ENCODE measurements at regions not wholly inside any gene's neighbourhood (a gene's known extent, or its start where the extent isn't known, plus 50 kb on each side); places are given as distances from the start of the nearest gene placed in this dataset.
"Not testable (repeated sequence)": the region's sequence is repeated elsewhere in the genome, so short reads cannot be mapped to it uniquely, and the experiment has no call there.

GRCh38 chr4:66506985-66507384, 836.7 kb upstream of the EPHA5 start:
- no peak for DNase-seq

GRCh38 chr4:66501997-66502396, 831.7 kb upstream of the EPHA5 start:
- DNase-seq, result no peak

- DNase-seq, result no peak
These were observed 820.4 kb upstream of the EPHA5 start for GRCh38 chr4:66490729-66491128.

GRCh38 chr4:66489783-66490452, 819.6 kb upstream of the EPHA5 start:
- DNase-seq, result peak in 1 of 2 experiments; percentile 17

- DNase-seq, result no peak
These were observed 819.1 kb upstream of the EPHA5 start for GRCh38 chr4:66489370-66489769.

GRCh38 chr4:66486068-66486467, 815.8 kb upstream of the EPHA5 start:
- DNase-seq, result no peak

- no peak for DNase-seq
These were observed 811.9 kb upstream of the EPHA5 start for GRCh38 chr4:66482186-66482585.

- no peak for DNase-seq
These were observed 805.3 kb upstream of the EPHA5 start for GRCh38 chr4:66475596-66475995.

GRCh38 chr4:66465111-66465510, 794.8 kb upstream of the EPHA5 start:
- DNase-seq, result no peak

GRCh38 chr4:66462890-66463289, 792.6 kb upstream of the EPHA5 start:
- not testable (repeated sequence) for DNase-seq

- DNase-seq, result no peak
These were observed 781.5 kb upstream of the EPHA5 start for GRCh38 chr4:66451741-66452140.

GRCh38 chr4:66443008-66443407, 772.7 kb upstream of the EPHA5 start:
- no peak for DNase-seq

- DNase-seq, result no peak
These were observed 769.2 kb upstream of the EPHA5 start for GRCh38 chr4:66439508-66439907.

GRCh38 chr4:66433706-66434105, 763.4 kb upstream of the EPHA5 start:
- no peak for DNase-seq

GRCh38 chr4:66430856-66431255, 760.6 kb upstream of the EPHA5 start:
- DNase-seq, result no peak

GRCh38 chr4:66429276-66429675, 759.0 kb upstream of the EPHA5 start:
- no peak for DNase-seq

GRCh38 chr4:66416425-66416824, 746.1 kb upstream of the EPHA5 start:
- no peak for DNase-seq

- no peak for DNase-seq
These were observed 733.9 kb upstream of the EPHA5 start for GRCh38 chr4:66404141-66404540.

GRCh38 chr4:66376921-66377320, 706.6 kb upstream of the EPHA5 start:
- no peak for DNase-seq

GRCh38 chr4:66376396-66376795, 706.1 kb upstream of the EPHA5 start:
- no peak for DNase-seq

- DNase-seq, result no peak
These were observed 703.0 kb upstream of the EPHA5 start for GRCh38 chr4:66373268-66373667.

- DNase-seq, result no peak
These were observed 702.4 kb upstream of the EPHA5 start for GRCh38 chr4:66372706-66373105.

- no peak for DNase-seq
These were observed 696.9 kb upstream of the EPHA5 start for GRCh38 chr4:66367043-66367660.

GRCh38 chr4:66360395-66360794, 690.1 kb upstream of the EPHA5 start:
- DNase-seq, result not testable (repeated sequence)

GRCh38 chr4:66357316-66357715, 687.0 kb upstream of the EPHA5 start:
- DNase-seq, result no peak
